ENCODE measurements at regions not wholly inside any gene's neighbourhood (a gene's known extent, or its start where the extent isn't known, plus 50 kb on each side); places are given as distances from the start of the nearest gene placed in this dataset.

DNA sequence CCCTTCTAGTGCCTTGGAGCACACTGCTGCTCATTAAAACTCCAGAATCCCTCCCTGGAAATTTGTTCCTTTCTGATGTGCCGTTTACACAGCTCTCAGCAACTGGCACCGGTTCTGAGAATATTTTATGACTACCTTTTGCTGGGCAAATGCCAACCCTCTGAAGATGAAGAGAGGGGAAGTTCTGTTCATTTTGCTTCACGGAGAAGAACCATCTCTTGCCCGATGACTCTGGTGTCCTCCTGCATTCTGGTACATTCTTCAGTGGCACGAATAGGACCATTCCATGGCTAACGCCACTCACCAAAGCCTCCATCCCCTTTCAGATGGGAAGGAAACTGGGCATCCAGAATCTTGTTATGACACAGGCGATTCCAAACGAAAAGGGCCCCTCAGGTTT, 96.2 kb upstream of the SIM2 start:
- ATAC-seq (no peak), FAIRE-seq (no peak), DNase-seq (no peak)
- WGBS, 2 donors, result 60 to 78% methylated on average over 8 of the region's 8 CpGs
- Histone ChIP-seq H3K9me3 (no peaks in the 10 kb centered on the region), H3K27ac (no peak overlapping the region), H3K27me3 (no peaks in the 10 kb centered on the region), H3K4me3 (no peak overlapping the region), H3K4me1 (no peaks in the 10 kb centered on the region), H3K36me3 (no peaks in the 10 kb centered on the region)
- TF ChIP-seq, protein P1, sequence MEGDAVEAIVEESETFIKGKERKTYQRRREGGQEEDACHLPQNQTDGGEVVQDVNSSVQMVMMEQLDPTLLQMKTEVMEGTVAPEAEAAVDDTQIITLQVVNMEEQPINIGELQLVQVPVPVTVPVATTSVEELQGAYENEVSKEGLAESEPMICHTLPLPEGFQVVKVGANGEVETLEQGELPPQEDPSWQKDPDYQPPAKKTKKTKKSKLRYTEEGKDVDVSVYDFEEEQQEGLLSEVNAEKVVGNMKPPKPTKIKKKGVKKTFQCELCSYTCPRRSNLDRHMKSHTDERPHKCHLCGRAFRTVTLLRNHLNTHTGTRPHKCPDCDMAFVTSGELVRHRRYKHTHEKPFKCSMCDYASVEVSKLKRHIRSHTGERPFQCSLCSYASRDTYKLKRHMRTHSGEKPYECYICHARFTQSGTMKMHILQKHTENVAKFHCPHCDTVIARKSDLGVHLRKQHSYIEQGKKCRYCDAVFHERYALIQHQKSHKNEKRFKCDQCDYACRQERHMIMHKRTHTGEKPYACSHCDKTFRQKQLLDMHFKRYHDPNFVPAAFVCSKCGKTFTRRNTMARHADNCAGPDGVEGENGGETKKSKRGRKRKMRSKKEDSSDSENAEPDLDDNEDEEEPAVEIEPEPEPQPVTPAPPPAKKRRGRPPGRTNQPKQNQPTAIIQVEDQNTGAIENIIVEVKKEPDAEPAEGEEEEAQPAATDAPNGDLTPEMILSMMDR (IDR thresholded peaks at IDR 0.05), result no peak
- intact Hi-C loops (cut with DNase I), result no loop called here

DNA sequence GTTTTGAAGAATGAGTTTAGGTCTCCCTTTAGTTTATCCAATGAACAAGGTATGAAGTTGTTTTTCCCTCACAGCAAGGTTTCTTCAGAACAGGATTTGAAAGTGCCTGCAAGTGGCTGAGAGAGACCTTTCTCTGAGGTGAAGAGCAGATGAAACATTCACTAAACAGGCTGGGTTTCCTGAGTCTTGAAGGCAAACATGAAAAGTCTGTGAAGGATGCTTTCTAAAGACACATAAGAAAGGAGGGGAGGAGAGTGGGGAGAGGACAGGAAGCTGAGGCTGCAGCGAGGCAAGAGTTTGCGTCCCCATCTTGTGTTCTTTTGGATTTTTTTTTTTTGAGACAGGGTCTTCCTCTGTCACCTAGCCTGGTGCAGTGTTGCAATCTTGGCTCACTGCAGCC, 95.7 kb upstream of the SIM2 start:
- ATAC-seq, result no peak
- H3K4me1 ChIP-seq, result no peaks in the 10 kb centered on the region
- FAIRE-seq, result no peak
- H3K27ac ChIP-seq, result no peak overlapping the region
- no peak overlapping the region for H3K4me3 ChIP-seq
- no peaks in the 10 kb centered on the region for H3K9me3 ChIP-seq
- TF ChIP-seq, protein P1 (IDR thresholded peaks at IDR 0.05), result no peak
- WGBS, 2 donors, result 63 to 88% methylated on average over 2 of the region's 2 CpGs
- no peaks in the 10 kb centered on the region for H3K36me3 ChIP-seq
- H3K27me3 ChIP-seq, result no peaks in the 10 kb centered on the region
- intact Hi-C loops (cut with DNase I), result no loop called here
- no peak for DNase-seq

DNA sequence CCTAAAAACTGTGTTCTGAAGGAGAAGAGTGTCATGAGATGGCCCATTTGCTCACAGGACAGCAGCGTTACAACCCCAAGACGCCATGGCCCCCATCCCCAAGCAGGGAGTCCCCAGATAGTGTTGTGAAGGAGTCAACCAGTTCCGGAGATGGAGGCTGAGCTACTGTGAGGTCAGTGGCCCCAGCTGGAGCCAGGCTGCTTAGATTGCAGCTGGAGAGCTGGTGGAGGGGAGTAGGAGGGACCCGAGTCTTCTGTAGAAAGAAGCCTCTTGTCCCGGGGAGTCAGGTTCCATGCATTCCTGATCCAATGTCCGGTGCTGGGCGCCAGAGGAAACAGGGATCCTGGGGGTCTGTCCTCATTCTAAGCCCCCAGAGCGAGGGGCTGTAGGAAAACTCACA, 93.5 kb upstream of the SIM2 start:
- intact Hi-C loops (cut with DNase I), result no loop called here
- Histone ChIP-seq H3K4me3 (no peak overlapping the region), H3K27ac (no peak overlapping the region), H3K36me3 (no peaks in the 10 kb centered on the region), H3K27me3 (no peaks in the 10 kb centered on the region), H3K9me3 (no peaks in the 10 kb centered on the region), H3K4me1 (no peaks in the 10 kb centered on the region)
- no peak for DNase-seq
- TF ChIP-seq, protein P1 (IDR thresholded peaks at IDR 0.05), result no peak
- no peak for ATAC-seq
- WGBS, 2 donors, result 56 to 73% methylated on average over 8 of the region's 8 CpGs
- no peak for FAIRE-seq

DNA sequence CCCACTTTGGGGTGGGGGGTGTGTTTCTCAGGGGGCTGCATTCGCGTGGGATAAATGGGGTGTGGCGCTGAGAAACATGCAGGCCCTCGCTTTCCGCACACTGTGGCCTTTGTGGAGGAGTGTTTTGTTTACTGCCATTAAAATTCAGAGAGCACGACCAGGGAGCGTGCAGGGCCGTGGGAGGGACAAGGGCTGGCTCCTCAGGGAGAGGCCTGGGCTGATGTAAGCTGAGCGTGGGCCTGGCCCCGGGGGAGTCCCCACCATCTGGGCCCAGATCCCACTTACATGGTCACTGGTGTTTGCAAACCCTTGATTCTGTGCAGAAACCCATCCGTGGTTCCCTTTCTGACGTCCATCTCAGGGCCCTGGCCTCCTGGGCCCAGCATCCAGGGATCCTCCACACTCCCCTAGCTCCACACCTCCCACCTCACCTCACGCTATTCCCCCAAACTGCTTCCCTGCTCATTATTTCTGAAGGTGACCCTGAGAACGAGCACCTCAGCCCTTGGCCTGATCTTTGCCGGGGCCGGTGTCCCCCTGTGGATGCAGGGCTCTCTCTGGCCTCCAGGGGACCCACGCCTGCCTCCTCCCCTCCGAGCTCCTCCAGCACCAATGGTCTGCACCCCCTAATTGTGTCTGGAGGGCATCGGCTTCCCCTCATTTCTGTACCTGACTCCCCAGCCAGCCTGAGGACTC, 92.5 kb upstream of the SIM2 start:
- Histone ChIP-seq H3K27me3 (no peaks in the 10 kb centered on the region), H3K27ac (no peak overlapping the region), H3K9me3 (no peaks in the 10 kb centered on the region), H3K4me3 (no peak overlapping the region), H3K4me1 (no peaks in the 10 kb centered on the region), H3K36me3 (no peaks in the 10 kb centered on the region)
- FAIRE-seq (no peak), DNase-seq (no peak), ATAC-seq (no peak)
- TF ChIP-seq, protein P1 (IDR thresholded peaks at IDR 0.05), result no peak
- 61 to 65% methylated on average over 19 of the region's 19 CpGs for WGBS, 2 donors
- intact Hi-C loops (cut with DNase I), result no loop called here

DNA sequence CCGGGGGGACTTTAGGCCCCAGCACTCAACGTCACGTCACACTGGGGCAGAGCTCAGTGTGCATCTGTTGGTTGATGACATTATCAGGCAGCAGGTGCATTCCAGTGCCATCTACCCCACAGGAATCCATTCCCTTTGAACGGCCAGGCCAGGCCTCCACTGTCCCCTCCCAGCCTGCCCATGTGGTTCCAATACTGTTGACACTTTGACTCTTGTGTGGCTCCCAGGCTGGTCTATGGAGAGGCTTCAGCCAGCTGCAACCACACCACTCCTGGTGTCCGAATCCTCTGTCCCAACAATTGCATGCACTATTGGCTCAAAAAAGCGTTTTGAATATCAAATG, 92.0 kb upstream of the SIM2 start:
- WGBS, 2 donors, result 67 to 77% methylated on average over 6 of the region's 6 CpGs
- H3K4me1 ChIP-seq, result no peaks in the 10 kb centered on the region
- H3K4me3 ChIP-seq, result no peak overlapping the region
- H3K9me3 ChIP-seq, result no peaks in the 10 kb centered on the region
- DNase-seq (no peak), ATAC-seq (no peak), FAIRE-seq (no peak)
- H3K36me3 ChIP-seq, result no peaks in the 10 kb centered on the region
- intact Hi-C loops (cut with DNase I), result no loop called here
- TF ChIP-seq, protein P1 (IDR thresholded peaks at IDR 0.05), result no peak
- no peak overlapping the region for H3K27ac ChIP-seq
- no peaks in the 10 kb centered on the region for H3K27me3 ChIP-seq
